ENCODE measurements at regions not wholly inside any gene's neighbourhood (a gene's known extent, or its start where the extent isn't known, plus 50 kb on each side); places are given as distances from the start of the nearest gene placed in this dataset.

DNA sequence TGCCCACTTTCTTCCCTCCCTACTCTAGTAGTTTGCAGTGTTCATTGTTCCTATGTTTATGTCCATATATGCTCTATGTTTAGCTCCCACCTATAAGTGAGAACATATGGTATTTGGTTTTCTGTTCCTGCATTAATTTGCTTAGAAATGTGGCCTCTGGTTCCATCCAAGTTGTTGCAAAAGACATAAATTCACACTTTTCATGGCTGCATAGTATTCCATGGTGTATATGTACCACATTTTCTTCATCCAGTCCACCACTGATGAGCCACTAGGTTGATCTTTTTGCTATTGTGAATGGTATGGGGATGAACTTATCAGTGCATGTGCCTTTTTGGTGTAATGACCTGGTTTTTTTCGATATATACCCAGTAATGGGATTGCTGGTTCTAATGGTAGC is 1089.1 kb downstream of the GRM8 start:
- no peak for DNase-seq
- Mint-ChIP-seq H3K27ac (no peak overlapping the region), H3K36me3 (no peaks in the 10 kb centered on the region), H3K4me3 (no peak overlapping the region), H3K9me3 (peaks cover 0 to 3% (median 1%) of the 10 kb centered on the region in 7 donors), H3K4me1 (no peaks in the 10 kb centered on the region), H3K27me3 (ENCODE audit: low read depth in 3 of 3) (no peaks in the 10 kb centered on the region)
- WGBS (ENCODE audit: insufficient coverage): 67% methylated on average over 1 of the region's 1 CpG
- Histone ChIP-seq H3K4me3 (replicated peaks in 1 of 3; ENCODE audit: low read depth in 2 of 3, low read length in 3 of 3) (no peak overlapping the region), H3K79me2 (ENCODE audit: insufficient read depth, low read length) (no peaks in the 10 kb centered on the region), H3K9me3 (replicated peaks in 1 of 2; ENCODE audit: control insufficient read depth in 1 of 2, insufficient read depth in 1 of 2, low read length in 2 of 2) (no peaks in the 10 kb centered on the region), H3K9ac (ENCODE audit: insufficient read depth, low read length, poor library complexity, severe bottlenecking) (no peak overlapping the region), H3K36me3 (replicated peaks in 1 of 2; ENCODE audit: control insufficient read depth in 1 of 2, insufficient read depth in 2 of 2, low read length in 2 of 2) (no peaks in the 10 kb centered on the region), H3K4me1 (ENCODE audit: control insufficient read depth in 1 of 2, insufficient read depth in 2 of 2, low read length in 2 of 2) (no peaks in the 10 kb centered on the region), H2AFZ (ENCODE audit: insufficient read depth, low read depth, low read length, poor library complexity, severe bottlenecking) (no peak overlapping the region), H3K27me3 (ENCODE audit: control insufficient read depth in 2 of 2, insufficient read depth in 2 of 2, low read length in 2 of 2) (no peaks in the 10 kb centered on the region), H3K27ac (ENCODE audit: low read depth in 1 of 2, low read length in 2 of 2) (no peak overlapping the region), H3K4me2 (replicated peaks; ENCODE audit: extremely low read depth, low read length, poor library complexity, severe bottlenecking) (no peak overlapping the region), H4K20me1 (ENCODE audit: insufficient read depth, low read length) (no peaks in the 10 kb centered on the region)
- intact Hi-C loops (cut with micrococcal nuclease): no loop called here
- TF ChIP-seq, protein P1, sequence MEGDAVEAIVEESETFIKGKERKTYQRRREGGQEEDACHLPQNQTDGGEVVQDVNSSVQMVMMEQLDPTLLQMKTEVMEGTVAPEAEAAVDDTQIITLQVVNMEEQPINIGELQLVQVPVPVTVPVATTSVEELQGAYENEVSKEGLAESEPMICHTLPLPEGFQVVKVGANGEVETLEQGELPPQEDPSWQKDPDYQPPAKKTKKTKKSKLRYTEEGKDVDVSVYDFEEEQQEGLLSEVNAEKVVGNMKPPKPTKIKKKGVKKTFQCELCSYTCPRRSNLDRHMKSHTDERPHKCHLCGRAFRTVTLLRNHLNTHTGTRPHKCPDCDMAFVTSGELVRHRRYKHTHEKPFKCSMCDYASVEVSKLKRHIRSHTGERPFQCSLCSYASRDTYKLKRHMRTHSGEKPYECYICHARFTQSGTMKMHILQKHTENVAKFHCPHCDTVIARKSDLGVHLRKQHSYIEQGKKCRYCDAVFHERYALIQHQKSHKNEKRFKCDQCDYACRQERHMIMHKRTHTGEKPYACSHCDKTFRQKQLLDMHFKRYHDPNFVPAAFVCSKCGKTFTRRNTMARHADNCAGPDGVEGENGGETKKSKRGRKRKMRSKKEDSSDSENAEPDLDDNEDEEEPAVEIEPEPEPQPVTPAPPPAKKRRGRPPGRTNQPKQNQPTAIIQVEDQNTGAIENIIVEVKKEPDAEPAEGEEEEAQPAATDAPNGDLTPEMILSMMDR (IDR thresholded peaks at IDR 0.05): no peak

DNA sequence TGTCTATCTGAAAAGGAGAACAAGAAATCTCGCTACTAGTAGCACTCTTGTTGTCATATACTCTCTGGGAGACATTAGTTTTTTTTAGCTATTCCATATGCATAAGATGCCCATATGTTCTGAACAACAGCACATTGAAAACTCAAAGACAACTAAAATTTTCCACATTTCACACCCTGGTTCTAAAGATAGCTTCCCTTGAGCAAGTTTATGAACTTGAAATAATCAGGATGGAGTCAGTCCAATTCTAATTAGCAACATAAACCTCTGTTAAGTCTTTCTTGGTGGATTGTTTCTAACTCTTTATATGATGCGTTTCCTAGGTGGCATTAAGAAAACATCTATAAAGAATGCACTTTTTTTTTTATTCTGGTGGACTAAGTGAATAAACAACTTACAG is 1095.3 kb downstream of the GRM8 start:
- Mint-ChIP-seq H3K9me3 (peaks cover 0 to 5% (median 2%) of the 10 kb centered on the region in 7 donors), H3K27ac (no peak overlapping the region), H3K27me3 (ENCODE audit: low read depth in 3 of 3) (no peaks in the 10 kb centered on the region), H3K4me1 (no peaks in the 10 kb centered on the region), H3K4me3 (no peak overlapping the region), H3K36me3 (no peaks in the 10 kb centered on the region)
- H3K79me2 ChIP-seq (ENCODE audit: insufficient read depth, low read length): no peaks in the 10 kb centered on the region
- TF ChIP-seq, protein P1 (IDR thresholded peaks at IDR 0.05): no peak
- H3K36me3 ChIP-seq (replicated peaks in 1 of 2; ENCODE audit: control insufficient read depth in 1 of 2, insufficient read depth in 2 of 2, low read length in 2 of 2): no peaks in the 10 kb centered on the region
- no peaks in the 10 kb centered on the region for H3K4me1 ChIP-seq (ENCODE audit: control insufficient read depth in 1 of 2, insufficient read depth in 2 of 2, low read length in 2 of 2)
- no peak overlapping the region for H3K4me2 ChIP-seq (replicated peaks; ENCODE audit: extremely low read depth, low read length, poor library complexity, severe bottlenecking)
- no CpG with 5 or more reads among the region's 2 CpGs for WGBS (ENCODE audit: insufficient coverage)
- no peaks in the 10 kb centered on the region for H3K9me3 ChIP-seq (replicated peaks in 1 of 2; ENCODE audit: control insufficient read depth in 1 of 2, insufficient read depth in 1 of 2, low read length in 2 of 2)
- intact Hi-C loops (cut with micrococcal nuclease): no loop called here
- H3K27me3 ChIP-seq (ENCODE audit: control insufficient read depth in 2 of 2, insufficient read depth in 2 of 2, low read length in 2 of 2): no peaks in the 10 kb centered on the region
- no peak overlapping the region for H3K4me3 ChIP-seq (replicated peaks in 1 of 3; ENCODE audit: low read depth in 2 of 3, low read length in 3 of 3)
- no peaks in the 10 kb centered on the region for H4K20me1 ChIP-seq (ENCODE audit: insufficient read depth, low read length)
- H2AFZ ChIP-seq (ENCODE audit: insufficient read depth, low read depth, low read length, poor library complexity, severe bottlenecking): no peak overlapping the region
- H3K9ac ChIP-seq (ENCODE audit: insufficient read depth, low read length, poor library complexity, severe bottlenecking): no peak overlapping the region
- DNase-seq: no peak
- no peak overlapping the region for H3K27ac ChIP-seq (ENCODE audit: low read depth in 1 of 2, low read length in 2 of 2)

Measured in CD14-positive monocyte (primary cell).